ENCODE measurements at regions not wholly inside any gene's neighbourhood (a gene's known extent, or its start where the extent isn't known, plus 50 kb on each side); places are given as distances from the start of the nearest gene placed in this dataset.

GRCh38 chr17:82998637-82999036 lies 80.8 kb upstream of the METRNL start:
- Histone ChIP-seq H3K27ac (no peak overlapping the region), H3K36me3 (replicated peaks) (no peaks in the 10 kb centered on the region), H3K4me3 (ENCODE audit: low read depth, low read length) (no peak overlapping the region), H3K27me3 (replicated peaks) (no peaks in the 10 kb centered on the region)
- in situ Hi-C loops (cut with HindIII; ENCODE audit: low pct_ligation_motif_present, low sequenced_read_pairs): no loop called here
- no peak for TF ChIP-seq CTCF (IDR thresholded peaks at IDR 0.05; ENCODE audit: low read depth, low read length, missing control alignments)
- DNase-seq: no peak

GRCh38 chr17:83000738-83001137 lies 78.7 kb upstream of the METRNL start:
- TF ChIP-seq CTCF (IDR thresholded peaks at IDR 0.05; ENCODE audit: low read depth, low read length, missing control alignments): no peak
- H3K36me3 ChIP-seq (replicated peaks): peaks cover 3% of the 10 kb centered on the region
- in situ Hi-C loops (cut with HindIII; ENCODE audit: low pct_ligation_motif_present, low sequenced_read_pairs): no loop called here
- H3K4me3 ChIP-seq (ENCODE audit: low read depth, low read length): no peak overlapping the region
- no peak for DNase-seq
- H3K27me3 ChIP-seq (replicated peaks): no peaks in the 10 kb centered on the region
- no peak overlapping the region for H3K27ac ChIP-seq

- Histone ChIP-seq H3K4me3 (ENCODE audit: low read depth, low read length) (no peak overlapping the region), H3K27me3 (replicated peaks) (no peaks in the 10 kb centered on the region), H3K36me3 (replicated peaks) (peaks cover 3% of the 10 kb centered on the region), H3K27ac (no peak overlapping the region)
- DNase-seq: no peak
- in situ Hi-C loops (cut with HindIII; ENCODE audit: low pct_ligation_motif_present, low sequenced_read_pairs): no loop called here
- no peak for TF ChIP-seq CTCF (IDR thresholded peaks at IDR 0.05; ENCODE audit: low read depth, low read length, missing control alignments)
Observed at GRCh38 chr17:83002118-83002805, 77.1 kb upstream of the METRNL start.

GRCh38 chr17:83004791-83005380 lies 74.5 kb upstream of the METRNL start:
- Histone ChIP-seq H3K36me3 (replicated peaks) (peaks cover 3% of the 10 kb centered on the region), H3K4me3 (ENCODE audit: low read depth, low read length) (no peak overlapping the region), H3K27ac (no peak overlapping the region), H3K27me3 (replicated peaks) (no peaks in the 10 kb centered on the region)
- no peak for DNase-seq
- no peak for TF ChIP-seq CTCF (IDR thresholded peaks at IDR 0.05; ENCODE audit: low read depth, low read length, missing control alignments)
- in situ Hi-C loops (cut with HindIII; ENCODE audit: low pct_ligation_motif_present, low sequenced_read_pairs): no loop called here

GRCh38 chr17:83005639-83006038 lies 73.8 kb upstream of the METRNL start:
- H3K27me3 ChIP-seq (replicated peaks): no peaks in the 10 kb centered on the region
- no peak for DNase-seq
- H3K36me3 ChIP-seq (replicated peaks): peaks cover 3% of the 10 kb centered on the region
- in situ Hi-C loops (cut with HindIII; ENCODE audit: low pct_ligation_motif_present, low sequenced_read_pairs): no loop called here
- TF ChIP-seq CTCF (IDR thresholded peaks at IDR 0.05; ENCODE audit: low read depth, low read length, missing control alignments): no peak
- no peak overlapping the region for H3K27ac ChIP-seq
- H3K4me3 ChIP-seq (ENCODE audit: low read depth, low read length): no peak overlapping the region
